ENCODE measurements at regions not wholly inside any gene's neighbourhood (a gene's known extent, or its start where the extent isn't known, plus 50 kb on each side); places are given as distances from the start of the nearest gene placed in this dataset.

DNA sequence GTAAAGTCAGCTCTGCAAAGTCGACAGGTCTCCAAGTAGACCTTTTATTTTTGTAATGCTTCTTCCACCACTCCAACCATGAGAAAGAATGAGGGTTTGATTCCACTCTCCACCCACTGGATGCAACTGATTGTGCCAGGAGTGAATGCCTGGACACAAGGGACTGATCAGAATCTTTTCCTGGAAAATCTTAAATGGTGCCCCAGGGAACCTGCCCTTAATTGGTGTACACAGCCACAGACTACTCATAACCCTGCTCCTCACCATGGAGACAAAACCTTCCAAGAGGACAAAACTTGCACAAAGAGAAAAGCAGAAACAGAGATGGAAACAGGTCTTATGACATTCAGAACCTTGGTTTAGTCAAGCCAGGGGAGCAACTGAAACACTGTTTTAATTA is 208.6 kb upstream of the BRINP1 start:
- Histone ChIP-seq H3K27me3 (replicated peaks; ENCODE audit: control insufficient read depth, insufficient read depth, low read length, poor library complexity, severe bottlenecking) (no peaks in the 10 kb centered on the region), H3K27ac (ENCODE audit: insufficient read depth, low read length, poor library complexity, severe bottlenecking) (no peak overlapping the region), H3K4me3 (ENCODE audit: insufficient read depth, low read depth, low read length, poor library complexity, severe bottlenecking) (no peak overlapping the region), H3K36me3 (ENCODE audit: control insufficient read depth, insufficient read depth, low read length) (no peaks in the 10 kb centered on the region), H3K4me1 (ENCODE audit: control insufficient read depth, insufficient read depth, low read length, poor library complexity, severe bottlenecking) (no peaks in the 10 kb centered on the region), H3K9me3 (ENCODE audit: control insufficient read depth, low read length) (no peaks in the 10 kb centered on the region)
- DNase-seq: no peak

DNA sequence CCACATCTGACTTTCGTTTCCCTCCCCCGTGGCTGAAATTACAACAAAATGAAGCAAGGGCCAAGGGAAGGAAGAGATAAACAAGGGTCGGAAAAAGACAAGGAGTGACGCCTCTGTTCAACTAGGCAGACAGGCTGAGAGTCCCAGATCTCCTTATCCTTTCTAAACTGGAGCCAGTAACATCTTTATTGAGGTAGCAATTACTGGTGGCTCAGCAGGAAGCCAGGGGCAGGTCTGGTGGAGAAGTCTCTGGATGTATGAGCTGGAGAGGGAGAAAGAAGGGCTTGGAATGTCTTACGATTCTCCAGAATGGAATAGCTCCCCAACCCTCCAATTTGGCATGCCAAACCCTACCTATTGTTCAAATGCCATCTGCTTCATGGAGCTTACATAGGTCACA is 190.8 kb upstream of the BRINP1 start:
- no peak overlapping the region for H3K27ac ChIP-seq (ENCODE audit: insufficient read depth, low read length, poor library complexity, severe bottlenecking)
- no peaks in the 10 kb centered on the region for H3K36me3 ChIP-seq (ENCODE audit: control insufficient read depth, insufficient read depth, low read length)
- no peaks in the 10 kb centered on the region for H3K27me3 ChIP-seq (replicated peaks; ENCODE audit: control insufficient read depth, insufficient read depth, low read length, poor library complexity, severe bottlenecking)
- no peaks in the 10 kb centered on the region for H3K9me3 ChIP-seq (ENCODE audit: control insufficient read depth, low read length)
- H3K4me3 ChIP-seq (ENCODE audit: insufficient read depth, low read depth, low read length, poor library complexity, severe bottlenecking): no peak overlapping the region
- no peak for DNase-seq
- H3K4me1 ChIP-seq (ENCODE audit: control insufficient read depth, insufficient read depth, low read length, poor library complexity, severe bottlenecking): no peaks in the 10 kb centered on the region

DNA sequence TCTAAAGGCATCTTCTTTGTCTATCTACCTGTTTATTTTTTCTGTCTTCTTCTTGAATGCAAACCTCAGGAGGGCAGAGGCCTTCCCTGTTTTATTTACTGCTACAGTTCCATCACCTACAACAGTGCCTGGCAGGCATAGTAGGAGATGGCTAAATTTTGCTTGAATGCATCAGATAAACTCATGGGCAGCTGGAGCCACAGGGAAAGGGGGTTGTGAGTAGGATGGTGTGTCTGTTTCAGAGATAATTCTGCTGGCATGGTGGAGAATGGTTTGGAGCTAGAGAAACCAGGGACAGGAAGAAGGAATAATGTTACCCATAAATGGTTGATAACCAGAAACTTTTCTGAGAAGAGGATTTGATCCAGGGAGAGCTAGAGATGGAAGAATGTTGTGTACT is 189.8 kb upstream of the BRINP1 start:
- DNase-seq: no peak
- H3K27me3 ChIP-seq (replicated peaks; ENCODE audit: control insufficient read depth, insufficient read depth, low read length, poor library complexity, severe bottlenecking): no peaks in the 10 kb centered on the region
- H3K4me3 ChIP-seq (ENCODE audit: insufficient read depth, low read depth, low read length, poor library complexity, severe bottlenecking): no peak overlapping the region

DNA sequence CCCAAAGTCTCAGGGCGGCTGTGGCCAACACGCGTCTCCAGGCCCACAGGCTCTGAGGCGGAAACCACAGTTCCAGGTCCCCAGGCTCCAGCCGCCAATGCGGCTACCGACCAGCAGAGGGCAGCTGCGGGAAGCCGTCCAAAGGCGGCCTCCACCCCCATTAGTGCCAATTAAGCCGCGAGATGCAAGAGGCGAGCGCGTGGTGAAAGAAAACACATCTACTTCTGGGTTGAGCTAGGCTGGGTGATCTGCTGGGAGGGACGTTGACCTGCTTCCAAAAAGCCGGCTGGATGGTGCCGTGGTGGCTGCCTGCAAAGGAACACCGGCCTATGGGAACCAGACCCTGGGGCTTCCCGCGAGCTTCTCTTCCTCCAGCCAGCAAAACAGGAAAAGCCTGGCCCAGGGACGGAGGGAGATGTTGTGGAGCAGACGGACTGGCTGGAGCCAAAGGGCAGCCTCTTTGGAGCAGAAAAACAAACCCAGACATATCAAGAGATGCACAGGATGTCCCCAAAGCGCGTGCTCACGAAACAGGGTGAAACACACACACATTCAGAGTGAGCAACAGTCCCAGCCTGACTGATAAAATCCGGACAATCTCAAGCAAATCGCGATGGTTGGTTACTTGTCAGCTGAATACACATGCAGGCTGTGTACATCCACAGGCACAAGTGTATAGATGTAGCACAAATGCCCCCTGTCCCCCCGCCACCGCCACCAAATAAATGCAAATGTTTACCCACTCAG is 187.1 kb upstream of the BRINP1 start:
- no peak for DNase-seq
- Histone ChIP-seq H3K4me3 (ENCODE audit: insufficient read depth, low read depth, low read length, poor library complexity, severe bottlenecking) (no peak overlapping the region), H3K27me3 (replicated peaks; ENCODE audit: control insufficient read depth, insufficient read depth, low read length, poor library complexity, severe bottlenecking) (no peaks in the 10 kb centered on the region), H3K4me1 (ENCODE audit: control insufficient read depth, insufficient read depth, low read length, poor library complexity, severe bottlenecking) (no peaks in the 10 kb centered on the region), H3K36me3 (ENCODE audit: control insufficient read depth, insufficient read depth, low read length) (no peaks in the 10 kb centered on the region), H3K27ac (ENCODE audit: insufficient read depth, low read length, poor library complexity, severe bottlenecking) (no peak overlapping the region), H3K9me3 (ENCODE audit: control insufficient read depth, low read length) (no peaks in the 10 kb centered on the region)

More for the DNA sequence above, 189.8 kb upstream of the BRINP1 start:
- Histone ChIP-seq H3K9me3 (ENCODE audit: control insufficient read depth, low read length) (no peaks in the 10 kb centered on the region), H3K27ac (ENCODE audit: insufficient read depth, low read length, poor library complexity, severe bottlenecking) (no peak overlapping the region), H3K4me1 (ENCODE audit: control insufficient read depth, insufficient read depth, low read length, poor library complexity, severe bottlenecking) (no peaks in the 10 kb centered on the region), H3K36me3 (ENCODE audit: control insufficient read depth, insufficient read depth, low read length) (no peaks in the 10 kb centered on the region)

DNA sequence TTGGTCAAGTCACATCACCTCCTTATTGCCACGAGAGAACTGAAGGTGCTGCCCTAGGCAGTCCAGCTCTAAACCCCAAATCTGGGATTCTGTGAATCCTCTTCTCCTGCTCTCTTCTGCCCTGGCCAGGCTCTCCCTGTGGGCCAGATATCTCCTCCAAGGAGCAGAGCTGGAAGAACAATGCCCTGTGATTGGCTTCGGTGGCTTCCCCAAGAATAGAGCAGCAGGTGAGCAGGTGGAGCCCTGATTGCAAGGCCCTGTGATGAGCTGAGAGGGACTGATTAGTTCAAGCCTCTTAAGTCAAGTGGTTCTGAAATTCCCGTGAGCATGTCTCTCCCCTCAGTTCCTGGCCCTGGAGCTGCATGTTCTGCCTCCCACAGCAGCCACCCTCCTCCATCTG is 175.3 kb upstream of the BRINP1 start:
- DNase-seq: no peak
- no peak overlapping the region for H3K27ac ChIP-seq (ENCODE audit: insufficient read depth, low read length, poor library complexity, severe bottlenecking)
- H3K9me3 ChIP-seq (ENCODE audit: control insufficient read depth, low read length): no peaks in the 10 kb centered on the region

DNA sequence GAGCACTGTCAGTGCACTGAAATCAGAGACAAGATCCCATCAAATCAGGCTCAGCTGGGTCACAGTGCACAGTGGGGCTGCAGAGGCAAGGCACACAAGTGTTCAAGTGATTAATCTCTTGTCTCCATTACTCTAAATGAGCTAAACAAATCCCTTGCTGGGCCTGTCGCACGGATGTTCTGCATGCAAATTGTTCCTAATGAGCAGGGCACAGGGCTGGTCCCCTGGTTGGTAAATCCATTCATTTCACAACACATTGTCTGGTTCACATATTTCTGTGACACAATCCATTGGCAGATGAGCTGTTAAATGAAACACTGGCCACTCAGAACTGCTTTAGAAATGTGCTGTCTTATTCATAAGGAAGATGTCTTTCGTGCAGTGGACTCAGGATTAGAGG is 167.9 kb upstream of the BRINP1 start:
- Histone ChIP-seq H3K27ac (ENCODE audit: insufficient read depth, low read length, poor library complexity, severe bottlenecking) (no peak overlapping the region), H3K4me1 (ENCODE audit: control insufficient read depth, insufficient read depth, low read length, poor library complexity, severe bottlenecking) (no peaks in the 10 kb centered on the region), H3K27me3 (replicated peaks; ENCODE audit: control insufficient read depth, insufficient read depth, low read length, poor library complexity, severe bottlenecking) (no peaks in the 10 kb centered on the region), H3K9me3 (ENCODE audit: control insufficient read depth, low read length) (no peaks in the 10 kb centered on the region), H3K36me3 (ENCODE audit: control insufficient read depth, insufficient read depth, low read length) (no peaks in the 10 kb centered on the region), H3K4me3 (ENCODE audit: insufficient read depth, low read depth, low read length, poor library complexity, severe bottlenecking) (no peak overlapping the region)
- DNase-seq: no peak

More for the DNA sequence above, 175.3 kb upstream of the BRINP1 start:
- Histone ChIP-seq H3K27me3 (replicated peaks; ENCODE audit: control insufficient read depth, insufficient read depth, low read length, poor library complexity, severe bottlenecking) (no peaks in the 10 kb centered on the region), H3K4me3 (ENCODE audit: insufficient read depth, low read depth, low read length, poor library complexity, severe bottlenecking) (no peak overlapping the region), H3K4me1 (ENCODE audit: control insufficient read depth, insufficient read depth, low read length, poor library complexity, severe bottlenecking) (no peaks in the 10 kb centered on the region), H3K36me3 (ENCODE audit: control insufficient read depth, insufficient read depth, low read length) (no peaks in the 10 kb centered on the region)

DNA sequence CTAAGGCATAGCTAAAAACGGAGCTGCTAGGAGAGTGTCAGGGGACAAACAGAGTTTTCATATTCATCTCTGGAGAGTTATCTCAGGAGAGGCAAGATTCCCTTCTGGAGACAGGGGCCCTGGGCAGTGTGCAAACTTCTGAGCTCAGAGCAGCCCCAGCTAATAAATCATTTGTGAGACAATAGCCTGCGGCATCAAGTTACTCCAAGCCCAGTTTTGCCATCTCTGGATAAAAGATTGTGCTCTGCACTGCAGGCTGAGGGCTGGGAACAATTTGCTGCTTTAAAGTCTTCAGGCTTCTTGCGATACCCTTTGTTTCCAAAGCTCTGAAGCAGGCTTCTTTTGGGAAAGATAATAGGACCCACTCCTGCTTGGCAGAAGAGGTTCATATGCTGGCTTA is 164.3 kb upstream of the BRINP1 start:
- no peak overlapping the region for H3K4me3 ChIP-seq (ENCODE audit: insufficient read depth, low read depth, low read length, poor library complexity, severe bottlenecking)
- no peaks in the 10 kb centered on the region for H3K36me3 ChIP-seq (ENCODE audit: control insufficient read depth, insufficient read depth, low read length)
- H3K4me1 ChIP-seq (ENCODE audit: control insufficient read depth, insufficient read depth, low read length, poor library complexity, severe bottlenecking): no peaks in the 10 kb centered on the region
- no peaks in the 10 kb centered on the region for H3K9me3 ChIP-seq (ENCODE audit: control insufficient read depth, low read length)
- H3K27ac ChIP-seq (ENCODE audit: insufficient read depth, low read length, poor library complexity, severe bottlenecking): no peak overlapping the region
- H3K27me3 ChIP-seq (replicated peaks; ENCODE audit: control insufficient read depth, insufficient read depth, low read length, poor library complexity, severe bottlenecking): no peaks in the 10 kb centered on the region
- no peak for DNase-seq

DNA sequence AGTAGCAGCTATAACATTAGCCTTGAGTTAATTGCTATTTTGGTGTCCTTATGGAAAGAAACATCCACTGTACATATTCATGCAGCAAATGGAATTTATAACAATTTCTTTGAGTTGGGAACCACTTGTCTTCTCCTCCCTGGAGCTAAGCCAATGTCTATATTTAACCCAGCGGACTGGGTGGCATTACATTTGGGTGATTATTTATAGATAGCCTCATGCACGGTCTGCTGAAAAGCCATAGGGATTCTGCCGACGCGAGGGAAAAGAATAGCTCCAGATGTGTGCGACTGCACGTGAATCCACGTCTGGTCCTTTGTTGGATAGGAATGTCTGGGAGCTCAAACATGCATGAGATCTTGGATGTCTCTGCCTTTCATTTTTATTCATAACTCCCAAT is 157.5 kb upstream of the BRINP1 start:
- no peak overlapping the region for H3K27ac ChIP-seq (ENCODE audit: insufficient read depth, low read length, poor library complexity, severe bottlenecking)
- no peaks in the 10 kb centered on the region for H3K4me1 ChIP-seq (ENCODE audit: control insufficient read depth, insufficient read depth, low read length, poor library complexity, severe bottlenecking)
- no peaks in the 10 kb centered on the region for H3K36me3 ChIP-seq (ENCODE audit: control insufficient read depth, insufficient read depth, low read length)
- no peaks in the 10 kb centered on the region for H3K27me3 ChIP-seq (replicated peaks; ENCODE audit: control insufficient read depth, insufficient read depth, low read length, poor library complexity, severe bottlenecking)
- H3K4me3 ChIP-seq (ENCODE audit: insufficient read depth, low read depth, low read length, poor library complexity, severe bottlenecking): no peak overlapping the region
- H3K9me3 ChIP-seq (ENCODE audit: control insufficient read depth, low read length): no peaks in the 10 kb centered on the region
- no peak for DNase-seq

DNA sequence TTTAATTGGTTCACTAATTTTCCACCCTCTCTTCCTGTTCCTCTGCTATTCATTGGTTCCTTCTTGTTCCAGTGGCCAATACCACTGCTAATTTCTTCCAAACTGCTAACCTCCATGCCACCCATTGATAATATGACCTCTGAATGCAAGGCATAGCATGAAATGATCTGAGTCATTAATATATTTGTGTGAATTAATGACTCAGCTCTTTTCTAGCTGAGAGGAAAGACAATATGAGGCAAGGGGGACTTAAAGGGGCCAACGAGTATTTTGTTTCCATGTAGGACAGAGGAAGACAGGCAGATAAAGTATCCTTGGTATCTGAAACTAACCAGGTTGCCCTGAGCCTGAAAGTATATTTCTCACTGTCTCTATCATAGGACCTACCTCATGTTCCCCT is 154.3 kb upstream of the BRINP1 start:
- H3K4me3 ChIP-seq (ENCODE audit: insufficient read depth, low read depth, low read length, poor library complexity, severe bottlenecking): no peak overlapping the region
- no peak for DNase-seq
- no peaks in the 10 kb centered on the region for H3K27me3 ChIP-seq (replicated peaks; ENCODE audit: control insufficient read depth, insufficient read depth, low read length, poor library complexity, severe bottlenecking)
- H3K27ac ChIP-seq (ENCODE audit: insufficient read depth, low read length, poor library complexity, severe bottlenecking): no peak overlapping the region
- H3K9me3 ChIP-seq (ENCODE audit: control insufficient read depth, low read length): no peaks in the 10 kb centered on the region
- H3K4me1 ChIP-seq (ENCODE audit: control insufficient read depth, insufficient read depth, low read length, poor library complexity, severe bottlenecking): no peaks in the 10 kb centered on the region
- no peaks in the 10 kb centered on the region for H3K36me3 ChIP-seq (ENCODE audit: control insufficient read depth, insufficient read depth, low read length)

DNA sequence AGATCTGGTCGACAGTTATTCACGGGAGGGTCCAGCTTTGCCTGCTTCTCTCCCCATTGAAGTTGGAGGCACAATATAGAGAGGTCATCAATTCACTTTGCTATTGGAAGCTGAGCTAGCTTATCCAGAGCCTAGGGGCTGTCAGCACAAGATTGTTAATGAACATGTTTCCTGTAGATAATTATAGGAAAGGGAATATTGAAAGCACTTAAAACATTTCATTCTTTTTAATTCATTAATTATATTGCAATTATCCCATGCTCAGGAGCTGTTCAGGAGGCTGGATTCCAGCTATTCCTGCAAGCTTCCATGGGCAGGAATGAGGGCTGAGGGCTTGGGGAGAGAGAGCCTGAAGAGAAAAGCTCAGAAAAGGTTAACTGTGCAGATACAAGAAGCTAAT is 153.1 kb upstream of the BRINP1 start:
- H3K4me3 ChIP-seq (ENCODE audit: insufficient read depth, low read depth, low read length, poor library complexity, severe bottlenecking): no peak overlapping the region
- no peak overlapping the region for H3K27ac ChIP-seq (ENCODE audit: insufficient read depth, low read length, poor library complexity, severe bottlenecking)
- no peaks in the 10 kb centered on the region for H3K4me1 ChIP-seq (ENCODE audit: control insufficient read depth, insufficient read depth, low read length, poor library complexity, severe bottlenecking)
- H3K9me3 ChIP-seq (ENCODE audit: control insufficient read depth, low read length): no peaks in the 10 kb centered on the region
- no peaks in the 10 kb centered on the region for H3K36me3 ChIP-seq (ENCODE audit: control insufficient read depth, insufficient read depth, low read length)
- H3K27me3 ChIP-seq (replicated peaks; ENCODE audit: control insufficient read depth, insufficient read depth, low read length, poor library complexity, severe bottlenecking): no peaks in the 10 kb centered on the region
- no peak for DNase-seq

Measured in effector memory CD4-positive, alpha-beta T cell (primary cell).